GM18519 (cell line): ENCODE measurements at regions not wholly inside any gene's neighbourhood (a gene's known extent, or its start where the extent isn't known, plus 50 kb on each side); places are given as distances from the start of the nearest gene placed in this dataset.

ENCODE experiments used
- ATAC-seq: cut with Tn5 transposase; IDR thresholded peaks from one replicate; pipeline ENCODE4 v1.9.1; 2021; ENCODE audit warnings: mild to moderate bottlenecking, moderate library complexity; ENCODE audit not compliant: unreplicated experiment, low FRiP score

DNA sequence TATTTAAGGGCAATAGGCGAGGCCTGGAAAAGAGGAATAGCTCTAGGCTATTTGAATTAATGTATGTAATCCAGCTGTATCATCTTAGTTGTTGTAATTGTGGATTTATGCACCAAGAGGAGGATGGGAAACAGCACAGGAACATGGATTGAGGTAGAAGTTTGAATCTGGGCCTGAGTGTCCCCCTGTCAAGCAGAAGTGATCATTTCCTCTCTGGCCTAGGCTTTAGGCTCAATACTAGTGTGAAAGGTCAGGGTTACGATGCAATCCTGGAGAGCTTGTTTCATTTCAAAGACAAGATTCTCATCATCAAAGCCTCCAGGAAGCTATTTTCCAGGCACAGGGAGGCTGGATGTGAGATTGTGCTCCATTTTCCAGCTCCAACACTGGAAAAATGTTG is 77.9 kb upstream of the HSD17B12 start:
- no peak for ATAC-seq

DNA sequence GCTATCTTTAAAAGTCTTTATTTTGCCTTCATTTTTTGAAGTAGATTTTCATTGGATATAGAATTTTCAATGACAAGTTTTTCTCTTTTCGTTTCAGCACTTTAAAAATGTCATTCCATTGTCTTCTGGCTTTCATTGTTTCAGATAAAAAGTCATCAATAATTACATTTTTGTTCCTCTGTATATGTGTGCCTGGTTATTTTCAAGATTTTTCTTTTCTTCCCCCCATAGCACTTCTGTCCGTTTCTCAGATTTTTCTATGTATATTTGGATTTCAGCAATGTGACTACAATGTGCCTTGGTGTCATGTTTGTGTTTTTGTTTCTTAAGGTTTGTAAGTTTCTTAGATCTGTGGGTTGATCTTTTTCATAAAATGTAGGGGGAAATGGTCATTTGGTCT is 66.3 kb upstream of the HSD17B12 start:
- ATAC-seq: no peak

DNA sequence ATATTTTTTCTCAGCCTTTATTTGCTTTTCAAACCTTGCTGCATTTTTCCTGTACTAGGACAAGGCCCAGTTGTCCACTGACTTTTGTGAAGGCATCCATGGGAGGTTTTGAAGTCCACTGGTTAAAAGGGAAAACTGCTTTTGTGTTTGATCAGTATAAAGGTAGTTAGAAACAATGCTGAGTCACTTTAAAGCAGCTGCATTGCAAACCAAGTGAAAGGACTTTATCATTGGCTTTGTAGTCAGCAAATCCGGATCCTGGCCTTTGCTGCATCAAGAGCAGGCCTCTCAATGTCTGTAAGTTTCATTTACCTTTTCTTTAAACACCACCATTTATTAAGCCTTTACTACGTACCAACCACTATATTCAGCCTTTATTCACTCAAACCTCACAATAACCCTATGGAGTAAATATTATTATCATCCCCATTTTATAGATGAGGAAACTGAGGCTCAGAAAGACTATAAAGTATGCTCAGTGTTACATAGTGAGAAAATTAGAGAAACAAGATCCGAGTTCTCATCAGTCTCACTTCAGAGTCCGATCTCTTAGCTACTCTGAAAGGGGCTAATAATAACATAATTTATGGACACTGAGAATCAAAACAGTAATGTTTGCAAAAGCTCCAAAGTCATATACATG is 60.6 kb upstream of the HSD17B12 start:
- ATAC-seq: no peak

DNA sequence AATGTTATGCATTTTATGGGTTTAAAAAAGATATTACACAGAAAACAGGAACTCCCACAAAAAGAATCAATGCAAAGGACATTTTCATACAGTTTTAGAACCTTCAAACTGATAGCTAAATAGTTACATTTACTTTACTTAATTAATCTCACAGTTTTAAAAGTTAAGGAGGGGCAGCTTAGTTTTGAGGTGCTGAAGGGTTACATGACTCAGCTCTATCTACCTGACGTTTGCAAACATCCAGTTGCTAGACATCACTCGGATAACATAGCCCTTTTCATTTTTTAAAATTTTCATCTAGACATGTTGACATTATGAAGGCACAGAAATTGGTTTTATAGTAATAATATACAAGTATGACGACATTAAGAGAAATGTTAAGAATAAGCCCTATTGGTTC is 53.7 kb upstream of the HSD17B12 start:
- ATAC-seq: no peak
